ENCODE measurements at regions not wholly inside any gene's neighbourhood (a gene's known extent, or its start where the extent isn't known, plus 50 kb on each side); places are given as distances from the start of the nearest gene placed in this dataset.

DNA sequence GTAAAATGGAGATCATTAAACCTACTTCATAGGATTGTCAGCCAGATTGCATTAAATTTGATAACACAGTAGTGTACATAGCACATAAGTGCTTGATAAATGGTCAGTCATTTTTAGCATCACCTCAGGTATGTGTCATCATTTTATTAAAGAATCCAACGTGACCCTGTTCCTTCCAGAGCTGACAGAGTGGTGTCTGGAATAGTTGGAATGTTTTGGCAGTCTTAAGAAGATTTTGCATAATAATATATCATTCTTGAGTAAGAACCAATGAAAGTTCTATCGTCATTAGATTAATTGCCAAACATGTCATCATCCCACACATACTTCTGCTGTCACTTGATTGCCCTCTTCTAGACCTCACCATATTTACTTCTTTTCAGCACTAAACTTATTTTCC lies 451.4 kb upstream of the POM121L12 start:
- TF ChIP-seq, protein P1, sequence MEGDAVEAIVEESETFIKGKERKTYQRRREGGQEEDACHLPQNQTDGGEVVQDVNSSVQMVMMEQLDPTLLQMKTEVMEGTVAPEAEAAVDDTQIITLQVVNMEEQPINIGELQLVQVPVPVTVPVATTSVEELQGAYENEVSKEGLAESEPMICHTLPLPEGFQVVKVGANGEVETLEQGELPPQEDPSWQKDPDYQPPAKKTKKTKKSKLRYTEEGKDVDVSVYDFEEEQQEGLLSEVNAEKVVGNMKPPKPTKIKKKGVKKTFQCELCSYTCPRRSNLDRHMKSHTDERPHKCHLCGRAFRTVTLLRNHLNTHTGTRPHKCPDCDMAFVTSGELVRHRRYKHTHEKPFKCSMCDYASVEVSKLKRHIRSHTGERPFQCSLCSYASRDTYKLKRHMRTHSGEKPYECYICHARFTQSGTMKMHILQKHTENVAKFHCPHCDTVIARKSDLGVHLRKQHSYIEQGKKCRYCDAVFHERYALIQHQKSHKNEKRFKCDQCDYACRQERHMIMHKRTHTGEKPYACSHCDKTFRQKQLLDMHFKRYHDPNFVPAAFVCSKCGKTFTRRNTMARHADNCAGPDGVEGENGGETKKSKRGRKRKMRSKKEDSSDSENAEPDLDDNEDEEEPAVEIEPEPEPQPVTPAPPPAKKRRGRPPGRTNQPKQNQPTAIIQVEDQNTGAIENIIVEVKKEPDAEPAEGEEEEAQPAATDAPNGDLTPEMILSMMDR (IDR thresholded peaks at IDR 0.05), result no peak
- TF ChIP-seq POLR2A (IDR thresholded peaks at IDR 0.05), result no peak
- no peak for TF ChIP-seq POLR2AphosphoS5 (IDR thresholded peaks at IDR 0.05)
